Prostate gland (tissue), 2 donors: ENCODE measurements at regions not wholly inside any gene's neighbourhood (a gene's known extent, or its start where the extent isn't known, plus 50 kb on each side); places are given as distances from the start of the nearest gene placed in this dataset.

Experiments
- CTCF ChIP-seq, 4 experiments: fragments of 200-600 bp in 2 of 4; fragments of 450-650 bp in 2 of 4; sonication (generic) in 2 of 4; IDR thresholded peaks; 1 replicate in 3 of 4; 2 replicates in 1 of 4; pipeline ENCODE4 v1.5.1; 2016 to 2019; ENCODE audit warnings: antibody characterized with exemption in 4 of 4, mild to moderate bottlenecking in 2 of 4, moderate library complexity in 2 of 4
- POLR2A ChIP-seq: fragments of 450-650 bp; IDR thresholded peaks from one replicate; pipeline ENCODE4 v1.6.1; 2016; ENCODE audit warnings: antibody characterized with exemption, mild to moderate bottlenecking
- POLR2AphosphoS5 ChIP-seq: sonication (generic); formaldehyde crosslinking; IDR thresholded peaks from one replicate; pipeline ENCODE4 v1.6.1; 2017; ENCODE audit warnings: antibody characterized with exemption

DNA sequence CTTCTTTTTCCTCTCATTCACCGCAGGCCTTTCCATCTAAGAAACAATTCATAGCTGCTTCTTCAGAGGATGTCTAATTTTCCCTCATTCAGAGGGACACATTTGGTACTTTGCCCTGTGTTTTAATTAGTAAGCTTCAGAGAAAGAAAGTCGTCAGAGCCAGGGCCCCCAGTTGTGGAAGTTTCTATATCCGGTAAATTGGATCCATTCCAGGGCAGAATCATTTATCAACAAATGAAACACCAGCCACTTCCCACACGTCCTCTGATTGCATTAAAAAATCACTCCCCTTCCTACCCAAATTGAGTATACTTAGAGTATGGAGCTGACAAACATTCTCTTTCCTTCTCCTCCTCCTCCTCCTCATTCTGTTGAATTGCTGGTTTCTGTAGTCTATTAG is 205.8 kb upstream of the HDAC9 start:
- TF ChIP-seq CTCF (IDR thresholded peaks at IDR 0.05) (no peak), POLR2AphosphoS5 (no peak), POLR2A (no peak)
